ENCODE measurements at regions not wholly inside any gene's neighbourhood (a gene's known extent, or its start where the extent isn't known, plus 50 kb on each side); places are given as distances from the start of the nearest gene placed in this dataset.

- Histone ChIP-seq H3K36me3 (no peaks in the 10 kb centered on the region), H3K4me1 (no peaks in the 10 kb centered on the region), H3K27ac (no peak overlapping the region), H3K9me3 (no peaks in the 10 kb centered on the region), H3K27me3 (no peaks in the 10 kb centered on the region), H3K4me3 (no peak overlapping the region), H3K9ac (ENCODE audit: low read depth in 2 of 2, low read length in 2 of 2) (no peak overlapping the region)
- intact Hi-C loops (cut with DNase I): no loop called here
- no peak for TF ChIP-seq CTCF (IDR thresholded peaks at IDR 0.05)
- no peak for DNase-seq
Observed at GRCh38 chr5:114700823-114701222, 339.0 kb downstream of the KCNN2 start.

GRCh38 chr5:114695292-114695904 lies 333.5 kb downstream of the KCNN2 start:
- no peak for DNase-seq
- H3K4me3 ChIP-seq: no peak overlapping the region
- no peak for TF ChIP-seq CTCF (IDR thresholded peaks at IDR 0.05)
- no peak overlapping the region for H3K27ac ChIP-seq
- H3K27me3 ChIP-seq: no peaks in the 10 kb centered on the region
- no peak overlapping the region for H3K9ac ChIP-seq (ENCODE audit: low read depth in 2 of 2, low read length in 2 of 2)
- H3K9me3 ChIP-seq: no peaks in the 10 kb centered on the region
- H3K4me1 ChIP-seq: no peaks in the 10 kb centered on the region
- H3K36me3 ChIP-seq: no peaks in the 10 kb centered on the region
- intact Hi-C loops (cut with DNase I): no loop called here

GRCh38 chr5:114686356-114686755 lies 324.5 kb downstream of the KCNN2 start:
- H3K4me1 ChIP-seq: no peaks in the 10 kb centered on the region
- no peaks in the 10 kb centered on the region for H3K27me3 ChIP-seq
- H3K4me3 ChIP-seq: no peak overlapping the region
- H3K27ac ChIP-seq: no peak overlapping the region
- no peaks in the 10 kb centered on the region for H3K36me3 ChIP-seq
- DNase-seq: no peak
- H3K9me3 ChIP-seq: no peaks in the 10 kb centered on the region
- no peak for TF ChIP-seq CTCF (IDR thresholded peaks at IDR 0.05)
- intact Hi-C loops (cut with DNase I): no loop called here
- H3K9ac ChIP-seq (ENCODE audit: low read depth in 2 of 2, low read length in 2 of 2): no peak overlapping the region

- TF ChIP-seq CTCF (IDR thresholded peaks at IDR 0.05): no peak
Observed at GRCh38 chr5:114678778-114679177, 316.9 kb downstream of the KCNN2 start.

GRCh38 chr5:114665551-114665950 lies 303.7 kb downstream of the KCNN2 start:
- H3K36me3 ChIP-seq: no peaks in the 10 kb centered on the region
- no peak for TF ChIP-seq CTCF (IDR thresholded peaks at IDR 0.05)
- no peak overlapping the region for H3K27ac ChIP-seq
- no peak overlapping the region for H3K9ac ChIP-seq (ENCODE audit: low read depth in 2 of 2, low read length in 2 of 2)
- no peaks in the 10 kb centered on the region for H3K9me3 ChIP-seq
- no peak for DNase-seq
- intact Hi-C loops (cut with DNase I): no loop called here
- no peaks in the 10 kb centered on the region for H3K27me3 ChIP-seq
- H3K4me3 ChIP-seq: no peak overlapping the region
- no peaks in the 10 kb centered on the region for H3K4me1 ChIP-seq

More at GRCh38 chr5:114678778-114679177, 316.9 kb downstream of the KCNN2 start:
- Histone ChIP-seq H3K4me3 (no peak overlapping the region), H3K27me3 (no peaks in the 10 kb centered on the region), H3K9me3 (no peaks in the 10 kb centered on the region), H3K36me3 (no peaks in the 10 kb centered on the region), H3K9ac (ENCODE audit: low read depth in 2 of 2, low read length in 2 of 2) (no peak overlapping the region), H3K4me1 (no peaks in the 10 kb centered on the region), H3K27ac (no peak overlapping the region)
- intact Hi-C loops (cut with DNase I): no loop called here
- no peak for DNase-seq

Measured in colonic mucosa (tissue), 4 donors.